ENCODE measurements at regions not wholly inside any gene's neighbourhood (a gene's known extent, or its start where the extent isn't known, plus 50 kb on each side); places are given as distances from the start of the nearest gene placed in this dataset.
"Not testable (repeated sequence)": the region's sequence is repeated elsewhere in the genome, so short reads cannot be mapped to it uniquely, and the experiment has no call there.

GRCh38 chr1:199898654-199899053 lies 128.9 kb upstream of the NR5A2 start:
- H3K4me3 ChIP-seq (ENCODE audit: insufficient read depth, low read depth, low read length) = no peak overlapping the region
- no peaks in the 10 kb centered on the region for H3K9me3 ChIP-seq (ENCODE audit: control insufficient read depth, low read length)
- no peaks in the 10 kb centered on the region for H3K36me3 ChIP-seq (ENCODE audit: control insufficient read depth, insufficient read depth, low read length)
- no CpG with 5 or more reads among the region's 1 CpG for WGBS, 2 experiments
- no peak overlapping the region for H3K27ac ChIP-seq (ENCODE audit: insufficient read depth, low read depth, low read length, poor library complexity, severe bottlenecking)
- no peaks in the 10 kb centered on the region for H3K4me1 ChIP-seq (ENCODE audit: control insufficient read depth, insufficient read depth, low read length)
- no peaks in the 10 kb centered on the region for H3K27me3 ChIP-seq (ENCODE audit: control insufficient read depth, insufficient read depth, low read length, poor library complexity, severe bottlenecking)

- H3K4me3 ChIP-seq (ENCODE audit: insufficient read depth, low read depth, low read length) = no peak overlapping the region
- no peaks in the 10 kb centered on the region for H3K36me3 ChIP-seq (ENCODE audit: control insufficient read depth, insufficient read depth, low read length)
- H3K27ac ChIP-seq (ENCODE audit: insufficient read depth, low read depth, low read length, poor library complexity, severe bottlenecking) = no peak overlapping the region
- no peaks in the 10 kb centered on the region for H3K9me3 ChIP-seq (ENCODE audit: control insufficient read depth, low read length)
- H3K27me3 ChIP-seq (ENCODE audit: control insufficient read depth, insufficient read depth, low read length, poor library complexity, severe bottlenecking) = no peaks in the 10 kb centered on the region
- no peaks in the 10 kb centered on the region for H3K4me1 ChIP-seq (ENCODE audit: control insufficient read depth, insufficient read depth, low read length)
These were observed 126.2 kb upstream of the NR5A2 start for GRCh38 chr1:199901341-199901740.

- Histone ChIP-seq H3K4me1 (ENCODE audit: control insufficient read depth, insufficient read depth, low read length) (no peaks in the 10 kb centered on the region), H3K27me3 (ENCODE audit: control insufficient read depth, insufficient read depth, low read length, poor library complexity, severe bottlenecking) (no peaks in the 10 kb centered on the region)
- 89 to 95% methylated on average over 2 of the region's 2 CpGs for WGBS, 2 experiments
These were observed 120.1 kb upstream of the NR5A2 start for GRCh38 chr1:199907361-199907760.

GRCh38 chr1:199909137-199909536 lies 118.4 kb upstream of the NR5A2 start:
- no peak overlapping the region for H3K4me3 ChIP-seq (ENCODE audit: insufficient read depth, low read depth, low read length)
- H3K9me3 ChIP-seq (ENCODE audit: control insufficient read depth, low read length) = no peaks in the 10 kb centered on the region
- 89 to 95% methylated on average over 5 of the region's 5 CpGs for WGBS, 2 experiments
- no peak overlapping the region for H3K27ac ChIP-seq (ENCODE audit: insufficient read depth, low read depth, low read length, poor library complexity, severe bottlenecking)
- H3K36me3 ChIP-seq (ENCODE audit: control insufficient read depth, insufficient read depth, low read length) = no peaks in the 10 kb centered on the region
- H3K27me3 ChIP-seq (ENCODE audit: control insufficient read depth, insufficient read depth, low read length, poor library complexity, severe bottlenecking) = no peaks in the 10 kb centered on the region
- H3K4me1 ChIP-seq (ENCODE audit: control insufficient read depth, insufficient read depth, low read length) = no peaks in the 10 kb centered on the region

More at GRCh38 chr1:199907361-199907760, 120.1 kb upstream of the NR5A2 start:
- H3K36me3 ChIP-seq (ENCODE audit: control insufficient read depth, insufficient read depth, low read length) = no peaks in the 10 kb centered on the region
- no peaks in the 10 kb centered on the region for H3K9me3 ChIP-seq (ENCODE audit: control insufficient read depth, low read length)
- H3K27ac ChIP-seq (ENCODE audit: insufficient read depth, low read depth, low read length, poor library complexity, severe bottlenecking) = no peak overlapping the region
- no peak overlapping the region for H3K4me3 ChIP-seq (ENCODE audit: insufficient read depth, low read depth, low read length)

GRCh38 chr1:199913318-199913717 lies 114.2 kb upstream of the NR5A2 start:
- H3K27ac ChIP-seq (ENCODE audit: insufficient read depth, low read depth, low read length, poor library complexity, severe bottlenecking) = no peak overlapping the region
- no peaks in the 10 kb centered on the region for H3K36me3 ChIP-seq (ENCODE audit: control insufficient read depth, insufficient read depth, low read length)
- H3K27me3 ChIP-seq (ENCODE audit: control insufficient read depth, insufficient read depth, low read length, poor library complexity, severe bottlenecking) = no peaks in the 10 kb centered on the region
- no peaks in the 10 kb centered on the region for H3K9me3 ChIP-seq (ENCODE audit: control insufficient read depth, low read length)
- H3K4me1 ChIP-seq (ENCODE audit: control insufficient read depth, insufficient read depth, low read length) = no peaks in the 10 kb centered on the region
- 77 to 83% methylated on average over 3 of the region's 3 CpGs for WGBS, 2 experiments
- H3K4me3 ChIP-seq (ENCODE audit: insufficient read depth, low read depth, low read length) = no peak overlapping the region

GRCh38 chr1:199914546-199914945 lies 113.0 kb upstream of the NR5A2 start:
- H3K27me3 ChIP-seq (ENCODE audit: control insufficient read depth, insufficient read depth, low read length, poor library complexity, severe bottlenecking) = no peaks in the 10 kb centered on the region
- H3K4me1 ChIP-seq (ENCODE audit: control insufficient read depth, insufficient read depth, low read length) = no peaks in the 10 kb centered on the region
- 90 to 93% methylated on average over 4 to 5 of the region's 5 CpGs for WGBS, 2 experiments
- no peak overlapping the region for H3K4me3 ChIP-seq (ENCODE audit: insufficient read depth, low read depth, low read length)
- H3K9me3 ChIP-seq (ENCODE audit: control insufficient read depth, low read length) = no peaks in the 10 kb centered on the region
- no peak overlapping the region for H3K27ac ChIP-seq (ENCODE audit: insufficient read depth, low read depth, low read length, poor library complexity, severe bottlenecking)
- H3K36me3 ChIP-seq (ENCODE audit: control insufficient read depth, insufficient read depth, low read length) = no peaks in the 10 kb centered on the region

- H3K27me3 ChIP-seq (ENCODE audit: control insufficient read depth, insufficient read depth, low read length, poor library complexity, severe bottlenecking) = no peaks in the 10 kb centered on the region
- whole genome bisulfite sequencing, 2 experiments = 89 to 92% methylated on average over 1 to 2 of the region's 2 CpGs
- H3K36me3 ChIP-seq (ENCODE audit: control insufficient read depth, insufficient read depth, low read length) = no peaks in the 10 kb centered on the region
- no peaks in the 10 kb centered on the region for H3K9me3 ChIP-seq (ENCODE audit: control insufficient read depth, low read length)
- no peaks in the 10 kb centered on the region for H3K4me1 ChIP-seq (ENCODE audit: control insufficient read depth, insufficient read depth, low read length)
- no peak overlapping the region for H3K4me3 ChIP-seq (ENCODE audit: insufficient read depth, low read depth, low read length)
- H3K27ac ChIP-seq (ENCODE audit: insufficient read depth, low read depth, low read length, poor library complexity, severe bottlenecking) = no peak overlapping the region
These were observed 109.2 kb upstream of the NR5A2 start for GRCh38 chr1:199918196-199918769.

GRCh38 chr1:199920635-199921034 lies 106.9 kb upstream of the NR5A2 start:
- Histone ChIP-seq H3K9me3 (ENCODE audit: control insufficient read depth, low read length) (no peaks in the 10 kb centered on the region), H3K36me3 (ENCODE audit: control insufficient read depth, insufficient read depth, low read length) (no peaks in the 10 kb centered on the region), H3K4me3 (ENCODE audit: insufficient read depth, low read depth, low read length) (no peak overlapping the region), H3K4me1 (ENCODE audit: control insufficient read depth, insufficient read depth, low read length) (no peaks in the 10 kb centered on the region), H3K27me3 (ENCODE audit: control insufficient read depth, insufficient read depth, low read length, poor library complexity, severe bottlenecking) (no peaks in the 10 kb centered on the region), H3K27ac (ENCODE audit: insufficient read depth, low read depth, low read length, poor library complexity, severe bottlenecking) (no peak overlapping the region)
- WGBS, 2 experiments = 88 to 92% methylated on average over 1 to 2 of the region's 2 CpGs

GRCh38 chr1:199929556-199929955 lies 98.0 kb upstream of the NR5A2 start:
- Histone ChIP-seq H3K36me3 (ENCODE audit: control insufficient read depth, insufficient read depth, low read length) (no peaks in the 10 kb centered on the region), H3K4me1 (ENCODE audit: control insufficient read depth, insufficient read depth, low read length) (no peaks in the 10 kb centered on the region), H3K4me3 (ENCODE audit: insufficient read depth, low read depth, low read length) (no peak overlapping the region), H3K9me3 (ENCODE audit: control insufficient read depth, low read length) (no peaks in the 10 kb centered on the region), H3K27me3 (ENCODE audit: control insufficient read depth, insufficient read depth, low read length, poor library complexity, severe bottlenecking) (no peaks in the 10 kb centered on the region), H3K27ac (ENCODE audit: insufficient read depth, low read depth, low read length, poor library complexity, severe bottlenecking) (no peak overlapping the region)
- WGBS, 2 experiments = 85 to 94% methylated on average over 2 to 3 of the region's 3 CpGs

- not testable (repeated sequence) for H3K4me1 ChIP-seq (ENCODE audit: control insufficient read depth, insufficient read depth, low read length); H3K36me3 ChIP-seq (ENCODE audit: control insufficient read depth, insufficient read depth, low read length); H3K27ac ChIP-seq (ENCODE audit: insufficient read depth, low read depth, low read length, poor library complexity, severe bottlenecking); H3K4me3 ChIP-seq (ENCODE audit: insufficient read depth, low read depth, low read length); H3K9me3 ChIP-seq (ENCODE audit: control insufficient read depth, low read length); H3K27me3 ChIP-seq (ENCODE audit: control insufficient read depth, insufficient read depth, low read length, poor library complexity, severe bottlenecking)
- WGBS, 2 experiments = 92 to 100% methylated on average over 1 to 3 of the region's 5 CpGs
These were observed 97.4 kb upstream of the NR5A2 start for GRCh38 chr1:199930067-199930466.

Data from ectodermal cell (in vitro differentiated cells).